HEK293 (cell line): ENCODE measurements at regions not wholly inside any gene's neighbourhood (a gene's known extent, or its start where the extent isn't known, plus 50 kb on each side); places are given as distances from the start of the nearest gene placed in this dataset.

Experiments used
- CTCF ChIA-PET: fragments of 350-600 bp; formaldehyde crosslinking; extraction: SDS; loops from one replicate; lab custom pipeline; 2021; ENCODE audit warnings: antibody characterized with exemption; lab: Yijun Ruan, JAX
- POLR2A ChIA-PET: fragments of 300-600 bp; formaldehyde crosslinking; extraction: SDS; loops from one replicate; lab custom pipeline; 2020; ENCODE audit warnings: antibody characterized with exemption, inconsistent platforms; lab: Yijun Ruan, JAX
- H3K27ac ChIP-seq: fragments of 200-500 bp; sonication (Bioruptor generic); 2 replicates; pipeline ENCODE4 v1.5.1; 2014; ENCODE audit warnings: low read depth, low read length, control low read depth, inconsistent platforms; ENCODE audit errors: extremely low read depth
- H3K36me3 ChIP-seq, 2 experiments: fragments of 200-500 bp in 1 of 2; sonication (Bioruptor generic) in 1 of 2; 1 replicate in 1 of 2; 2 replicates in 1 of 2; pipeline ENCODE4 v1.5.1; 2014 to 2017; ENCODE audit warnings: inconsistent platforms in 2 of 2, low read length in 2 of 2; ENCODE audit not compliant: control insufficient read depth in 2 of 2, insufficient read depth in 1 of 2
- H3K4me1 ChIP-seq: fragments of 200-500 bp; sonication (Bioruptor generic); 2 replicates; pipeline ENCODE4 v1.5.1; 2014; ENCODE audit warnings: mild to moderate bottlenecking, low read length, inconsistent platforms; ENCODE audit not compliant: control insufficient read depth, insufficient read depth
- H3K4me3 ChIP-seq: 2 replicates; pipeline ENCODE4 v1.5.1; 2011; ENCODE audit warnings: low read depth, mild to moderate bottlenecking, control low read depth, low read length, moderate library complexity
- H3K9me3 ChIP-seq: fragments of 200-500 bp; sonication (Bioruptor generic); 2 replicates; pipeline ENCODE4 v1.5.1; 2014; ENCODE audit warnings: low read depth, low read length, inconsistent platforms; ENCODE audit not compliant: control insufficient read depth, insufficient read depth
- KLF1 ChIP-seq: fragments of 450-650 bp; formaldehyde crosslinking; IDR thresholded peaks from 2 replicates; pipeline ENCODE4 v1.5.1; 2016; ENCODE audit warnings: missing biosample characterization, missing genetic modification characterization
- KLF16 ChIP-seq: fragments of 450-650 bp; formaldehyde crosslinking; IDR thresholded peaks from 2 replicates; pipeline ENCODE4 v1.5.1; 2017; ENCODE audit warnings: missing biosample characterization, missing genetic modification characterization
- YY2 ChIP-seq: fragments of 450-650 bp; formaldehyde crosslinking; IDR thresholded peaks from 2 replicates; pipeline ENCODE4 v1.5.1; 2016; ENCODE audit warnings: missing biosample characterization, missing genetic modification characterization
- ZBTB48 ChIP-seq: fragments of 450-650 bp; formaldehyde crosslinking; IDR thresholded peaks from 2 replicates; pipeline ENCODE4 v1.5.1; 2016; ENCODE audit warnings: missing biosample characterization, missing genetic modification characterization
- ZEB2 ChIP-seq: fragments of 450-650 bp; formaldehyde crosslinking; IDR thresholded peaks from 2 replicates; pipeline ENCODE4 v1.5.1; 2016; ENCODE audit warnings: missing biosample characterization, missing genetic modification characterization
- ZFP37 ChIP-seq: fragments of 450-650 bp; formaldehyde crosslinking; IDR thresholded peaks from 2 replicates; pipeline ENCODE4 v1.5.1; 2016; ENCODE audit warnings: missing biosample characterization, missing genetic modification characterization
- ZFP41 ChIP-seq: fragments of 450-650 bp; formaldehyde crosslinking; IDR thresholded peaks from 2 replicates; pipeline ENCODE4 v1.5.1; 2016; ENCODE audit warnings: missing biosample characterization, missing genetic modification characterization, borderline replicate concordance
- ZNF184 ChIP-seq: fragments of 450-650 bp; IDR thresholded peaks from 2 replicates; pipeline ENCODE4 v1.5.1; 2018; ENCODE audit warnings: missing biosample characterization, mild to moderate bottlenecking, missing genetic modification characterization
- ZNF211 ChIP-seq: fragments of 450-650 bp; formaldehyde crosslinking; IDR thresholded peaks from 2 replicates; pipeline ENCODE4 v1.5.1; 2016; ENCODE audit warnings: low read depth, missing biosample characterization, missing genetic modification characterization
- ZNF221 ChIP-seq: fragments of 450-650 bp; formaldehyde crosslinking; IDR thresholded peaks from 2 replicates; pipeline ENCODE4 v1.5.1; 2017; ENCODE audit warnings: missing biosample characterization, missing genetic modification characterization, borderline replicate concordance
- ZNF341 ChIP-seq: fragments of 450-650 bp; formaldehyde crosslinking; IDR thresholded peaks from 2 replicates; pipeline ENCODE4; 2016; ENCODE audit warnings: low read depth, missing biosample characterization, missing genetic modification characterization
- ZNF549 ChIP-seq: fragments of 450-650 bp; IDR thresholded peaks from 2 replicates; pipeline ENCODE4 v1.5.1; 2018; ENCODE audit warnings: missing biosample characterization, missing genetic modification characterization, mild to moderate bottlenecking, inconsistent platforms, moderate library complexity
- ZNF585B ChIP-seq: fragments of 450-650 bp; formaldehyde crosslinking; IDR thresholded peaks from 2 replicates; pipeline ENCODE4 v1.5.1; 2016; ENCODE audit warnings: missing biosample characterization, missing genetic modification characterization
- ZNF670 ChIP-seq: fragments of 450-650 bp; formaldehyde crosslinking; IDR thresholded peaks from 2 replicates; pipeline ENCODE4 v1.5.1; 2016; ENCODE audit warnings: missing biosample characterization, missing genetic modification characterization, low read depth
- ZNF76 ChIP-seq: fragments of 450-650 bp; formaldehyde crosslinking; IDR thresholded peaks from 2 replicates; pipeline ENCODE4; 2016; ENCODE audit warnings: low read depth, missing biosample characterization, missing genetic modification characterization, borderline replicate concordance
- TF ChIP-seq, protein P1 (sequence below): fragments of 450-650 bp; formaldehyde crosslinking; IDR thresholded peaks from 2 replicates; pipeline ENCODE4 v1.5.1; 2016; ENCODE audit warnings: missing biosample characterization, missing genetic modification characterization
- TF ChIP-seq, protein P2 (sequence below): fragments of 450-650 bp; formaldehyde crosslinking; IDR thresholded peaks from 2 replicates; pipeline ENCODE4 v1.5.1; 2017; ENCODE audit warnings: missing biosample characterization, missing genetic modification characterization
- TF ChIP-seq, protein P3 (sequence below): fragments of 450-650 bp; formaldehyde crosslinking; IDR thresholded peaks from 2 replicates; pipeline ENCODE4 v1.5.1; 2016; ENCODE audit warnings: missing biosample characterization, missing genetic modification characterization

DNA sequence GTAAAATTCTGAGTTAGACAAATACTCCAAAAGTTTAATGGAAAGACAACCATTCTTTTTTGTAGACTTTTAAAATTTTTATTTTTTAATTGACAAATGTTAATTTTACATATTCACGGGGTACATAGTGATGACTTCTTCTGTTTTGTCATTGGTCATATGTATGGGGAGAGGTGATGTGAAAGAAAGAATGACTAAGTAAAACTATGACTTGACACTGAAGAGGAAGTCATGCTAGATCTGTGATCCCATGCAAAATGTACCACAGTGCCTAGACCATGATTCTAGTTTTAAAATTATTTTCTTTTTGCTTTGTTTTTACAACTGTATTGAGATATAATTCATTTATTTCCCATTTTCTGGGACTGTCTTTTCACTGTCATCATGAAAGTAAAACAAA, 281.6 kb downstream of the MBNL1 start:
- Histone ChIP-seq H3K27ac (no peak overlapping the region), H3K4me3 (no peak overlapping the region), H3K36me3 (no peaks in the 10 kb centered on the region), H3K9me3 (no peaks in the 10 kb centered on the region), H3K4me1 (no peaks in the 10 kb centered on the region)
- ChIA-PET CTCF (no interaction called here), POLR2A (no interaction called here)
- no peak for TF ChIP-seq ZNF221 (tag by site-specific recombination)
- TF ChIP-seq, protein P1, sequence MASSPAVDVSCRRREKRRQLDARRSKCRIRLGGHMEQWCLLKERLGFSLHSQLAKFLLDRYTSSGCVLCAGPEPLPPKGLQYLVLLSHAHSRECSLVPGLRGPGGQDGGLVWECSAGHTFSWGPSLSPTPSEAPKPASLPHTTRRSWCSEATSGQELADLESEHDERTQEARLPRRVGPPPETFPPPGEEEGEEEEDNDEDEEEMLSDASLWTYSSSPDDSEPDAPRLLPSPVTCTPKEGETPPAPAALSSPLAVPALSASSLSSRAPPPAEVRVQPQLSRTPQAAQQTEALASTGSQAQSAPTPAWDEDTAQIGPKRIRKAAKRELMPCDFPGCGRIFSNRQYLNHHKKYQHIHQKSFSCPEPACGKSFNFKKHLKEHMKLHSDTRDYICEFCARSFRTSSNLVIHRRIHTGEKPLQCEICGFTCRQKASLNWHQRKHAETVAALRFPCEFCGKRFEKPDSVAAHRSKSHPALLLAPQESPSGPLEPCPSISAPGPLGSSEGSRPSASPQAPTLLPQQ (tag by site-specific recombination): no peak
- TF ChIP-seq, protein P2, sequence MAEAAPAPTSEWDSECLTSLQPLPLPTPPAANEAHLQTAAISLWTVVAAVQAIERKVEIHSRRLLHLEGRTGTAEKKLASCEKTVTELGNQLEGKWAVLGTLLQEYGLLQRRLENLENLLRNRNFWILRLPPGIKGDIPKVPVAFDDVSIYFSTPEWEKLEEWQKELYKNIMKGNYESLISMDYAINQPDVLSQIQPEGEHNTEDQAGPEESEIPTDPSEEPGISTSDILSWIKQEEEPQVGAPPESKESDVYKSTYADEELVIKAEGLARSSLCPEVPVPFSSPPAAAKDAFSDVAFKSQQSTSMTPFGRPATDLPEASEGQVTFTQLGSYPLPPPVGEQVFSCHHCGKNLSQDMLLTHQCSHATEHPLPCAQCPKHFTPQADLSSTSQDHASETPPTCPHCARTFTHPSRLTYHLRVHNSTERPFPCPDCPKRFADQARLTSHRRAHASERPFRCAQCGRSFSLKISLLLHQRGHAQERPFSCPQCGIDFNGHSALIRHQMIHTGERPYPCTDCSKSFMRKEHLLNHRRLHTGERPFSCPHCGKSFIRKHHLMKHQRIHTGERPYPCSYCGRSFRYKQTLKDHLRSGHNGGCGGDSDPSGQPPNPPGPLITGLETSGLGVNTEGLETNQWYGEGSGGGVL (tag by site-specific recombination): no peak
- TF ChIP-seq ZNF211 (tag by site-specific recombination): no peak
- TF ChIP-seq YY2 (tag by site-specific recombination): no peak
- no peak for TF ChIP-seq ZBTB48 (tag by site-specific recombination)
- TF ChIP-seq ZNF76 (tag by site-specific recombination): no peak
- TF ChIP-seq ZNF670: no peak
- no peak for TF ChIP-seq ZNF549 (tag by site-specific recombination)
- no peak for TF ChIP-seq ZNF184 (tag by site-specific recombination)
- no peak for TF ChIP-seq KLF1 (tag by site-specific recombination)
- no peak for TF ChIP-seq ZNF341 (tag by site-specific recombination)
- TF ChIP-seq ZFP37 (tag by site-specific recombination): no peak

DNA sequence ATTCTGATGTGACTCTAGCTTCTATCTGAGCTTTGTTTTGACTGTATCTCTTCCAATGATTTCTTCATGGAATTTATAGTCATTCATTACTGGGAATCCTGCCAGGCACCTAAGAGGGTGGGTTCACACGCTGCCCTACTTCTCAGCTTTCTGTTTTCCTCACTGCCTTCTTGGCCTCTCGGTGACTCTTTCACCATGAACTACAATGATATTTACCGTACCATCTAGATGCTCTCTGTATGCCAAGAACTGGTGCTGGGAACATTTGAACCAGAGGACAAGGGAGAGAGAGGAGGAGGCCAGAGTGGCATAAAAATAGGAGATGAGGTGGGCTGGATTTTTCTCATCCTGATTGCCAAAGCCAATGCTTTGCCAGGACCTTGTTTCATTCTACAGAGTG, 280.0 kb upstream of the P2RY1 start:
- no peaks in the 10 kb centered on the region for H3K36me3 ChIP-seq
- ChIA-PET CTCF (interaction anchor here (0.7 kb wide), 1 partner anchor 9 kb away, joined by 3 read pairs; no protein-coding TSS in a partner anchor), POLR2A (no interaction called here)

More for the DNA sequence above, 280.0 kb upstream of the P2RY1 start:
- TF ChIP-seq ZEB2 (tag by site-specific recombination): no peak
- no peak for TF ChIP-seq ZFP41 (tag by site-specific recombination)
- TF ChIP-seq, protein P3, sequence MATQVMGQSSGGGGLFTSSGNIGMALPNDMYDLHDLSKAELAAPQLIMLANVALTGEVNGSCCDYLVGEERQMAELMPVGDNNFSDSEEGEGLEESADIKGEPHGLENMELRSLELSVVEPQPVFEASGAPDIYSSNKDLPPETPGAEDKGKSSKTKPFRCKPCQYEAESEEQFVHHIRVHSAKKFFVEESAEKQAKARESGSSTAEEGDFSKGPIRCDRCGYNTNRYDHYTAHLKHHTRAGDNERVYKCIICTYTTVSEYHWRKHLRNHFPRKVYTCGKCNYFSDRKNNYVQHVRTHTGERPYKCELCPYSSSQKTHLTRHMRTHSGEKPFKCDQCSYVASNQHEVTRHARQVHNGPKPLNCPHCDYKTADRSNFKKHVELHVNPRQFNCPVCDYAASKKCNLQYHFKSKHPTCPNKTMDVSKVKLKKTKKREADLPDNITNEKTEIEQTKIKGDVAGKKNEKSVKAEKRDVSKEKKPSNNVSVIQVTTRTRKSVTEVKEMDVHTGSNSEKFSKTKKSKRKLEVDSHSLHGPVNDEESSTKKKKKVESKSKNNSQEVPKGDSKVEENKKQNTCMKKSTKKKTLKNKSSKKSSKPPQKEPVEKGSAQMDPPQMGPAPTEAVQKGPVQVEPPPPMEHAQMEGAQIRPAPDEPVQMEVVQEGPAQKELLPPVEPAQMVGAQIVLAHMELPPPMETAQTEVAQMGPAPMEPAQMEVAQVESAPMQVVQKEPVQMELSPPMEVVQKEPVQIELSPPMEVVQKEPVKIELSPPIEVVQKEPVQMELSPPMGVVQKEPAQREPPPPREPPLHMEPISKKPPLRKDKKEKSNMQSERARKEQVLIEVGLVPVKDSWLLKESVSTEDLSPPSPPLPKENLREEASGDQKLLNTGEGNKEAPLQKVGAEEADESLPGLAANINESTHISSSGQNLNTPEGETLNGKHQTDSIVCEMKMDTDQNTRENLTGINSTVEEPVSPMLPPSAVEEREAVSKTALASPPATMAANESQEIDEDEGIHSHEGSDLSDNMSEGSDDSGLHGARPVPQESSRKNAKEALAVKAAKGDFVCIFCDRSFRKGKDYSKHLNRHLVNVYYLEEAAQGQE (tag by site-specific recombination): no peak
- no peak for TF ChIP-seq ZNF585B (tag by site-specific recombination)
- TF ChIP-seq KLF16: no peak
- no peak overlapping the region for H3K27ac ChIP-seq
- H3K4me3 ChIP-seq: no peak overlapping the region
- no peaks in the 10 kb centered on the region for H3K9me3 ChIP-seq
- H3K4me1 ChIP-seq: no peaks in the 10 kb centered on the region
